ENCODE measurements at regions not wholly inside any gene's neighbourhood (a gene's known extent, or its start where the extent isn't known, plus 50 kb on each side); places are given as distances from the start of the nearest gene placed in this dataset.

- H2AFZ ChIP-seq (ENCODE audit: control insufficient read depth, low read length): no peak overlapping the region
- no peak for TF ChIP-seq CTCF (optimal IDR thresholded peaks at IDR 0.05 in 1 of 3, IDR thresholded peaks at IDR 0.05 in 1 of 3, conservative IDR thresholded peaks at IDR 0.05 in 1 of 3; ENCODE audit: extremely low read depth in 1 of 3, insufficient read depth in 2 of 3, low read length in 3 of 3)
- TF ChIP-seq EZH2 (IDR thresholded peaks at IDR 0.05; ENCODE audit: low read length): no peak
- no peaks in the 10 kb centered on the region for H3K4me1 ChIP-seq (ENCODE audit: control insufficient read depth, extremely low read depth, insufficient read depth, low read length)
- no peaks in the 10 kb centered on the region for H3K79me2 ChIP-seq (ENCODE audit: control insufficient read depth, insufficient read depth, low read length)
- DNase-seq (ENCODE audit: low read depth, low spot score) (no peak), FAIRE-seq (no peak)
- H3K4me2 ChIP-seq (ENCODE audit: control insufficient read depth, extremely low read depth, insufficient read depth, low read depth, low read length): no peak overlapping the region
- no peak overlapping the region for H3K4me3 ChIP-seq (ENCODE audit: control insufficient read depth in 2 of 3, extremely low read depth in 1 of 3, insufficient read depth in 2 of 3, low read depth in 1 of 3, low read length in 3 of 3)
- H3K27ac ChIP-seq (ENCODE audit: control insufficient read depth, insufficient read depth, low read length): no peak overlapping the region
- H3K36me3 ChIP-seq (ENCODE audit: control insufficient read depth in 2 of 2, extremely low read depth in 1 of 2, insufficient read depth in 2 of 2, low read length in 2 of 2): no peaks in the 10 kb centered on the region
- dilution Hi-C loops (cut with MboI; ENCODE audit: extremely low pct_ligation_motif_present, low sequenced_read_pairs): no loop called here
- no peaks in the 10 kb centered on the region for H3K9me3 ChIP-seq (ENCODE audit: control insufficient read depth, low read depth, low read length)
- H3K9ac ChIP-seq (ENCODE audit: control insufficient read depth, extremely low read depth, insufficient read depth, low read length): no peak overlapping the region
- H4K20me1 ChIP-seq (ENCODE audit: control insufficient read depth, extremely low read depth, insufficient read depth, low read length): no peaks in the 10 kb centered on the region
- H3K27me3 ChIP-seq (ENCODE audit: control insufficient read depth, extremely low read depth, insufficient read depth, low read length): no peaks in the 10 kb centered on the region
- no peaks in the 10 kb centered on the region for H3K9me1 ChIP-seq (ENCODE audit: control insufficient read depth, extremely low read depth, insufficient read depth, low read length)
Measured at GRCh38 chrX:25389266-25389665, 373.5 kb upstream of the ARX start.

GRCh38 chrX:25383196-25383595 is 367.4 kb upstream of the ARX start:
- dilution Hi-C loops (cut with MboI; ENCODE audit: extremely low pct_ligation_motif_present, low sequenced_read_pairs): no loop called here
- FAIRE-seq: no peak
- H3K9ac ChIP-seq (ENCODE audit: control insufficient read depth, extremely low read depth, insufficient read depth, low read length): no peak overlapping the region
- no peaks in the 10 kb centered on the region for H3K9me1 ChIP-seq (ENCODE audit: control insufficient read depth, extremely low read depth, insufficient read depth, low read length)
- no peaks in the 10 kb centered on the region for H3K36me3 ChIP-seq (ENCODE audit: control insufficient read depth in 2 of 2, extremely low read depth in 1 of 2, insufficient read depth in 2 of 2, low read length in 2 of 2)
- H2AFZ ChIP-seq (ENCODE audit: control insufficient read depth, low read length): no peak overlapping the region
- H3K4me3 ChIP-seq (ENCODE audit: control insufficient read depth in 2 of 3, extremely low read depth in 1 of 3, insufficient read depth in 2 of 3, low read depth in 1 of 3, low read length in 3 of 3): no peak overlapping the region
- no peaks in the 10 kb centered on the region for H3K79me2 ChIP-seq (ENCODE audit: control insufficient read depth, insufficient read depth, low read length)
- H3K27me3 ChIP-seq (ENCODE audit: control insufficient read depth, extremely low read depth, insufficient read depth, low read length): no peaks in the 10 kb centered on the region
- no peaks in the 10 kb centered on the region for H3K9me3 ChIP-seq (ENCODE audit: control insufficient read depth, low read depth, low read length)
- no peaks in the 10 kb centered on the region for H4K20me1 ChIP-seq (ENCODE audit: control insufficient read depth, extremely low read depth, insufficient read depth, low read length)
- DNase-seq (ENCODE audit: low read depth, low spot score): no peak
- H3K4me2 ChIP-seq (ENCODE audit: control insufficient read depth, extremely low read depth, insufficient read depth, low read depth, low read length): no peak overlapping the region
- TF ChIP-seq CTCF (optimal IDR thresholded peaks at IDR 0.05 in 1 of 3, IDR thresholded peaks at IDR 0.05 in 1 of 3, conservative IDR thresholded peaks at IDR 0.05 in 1 of 3; ENCODE audit: extremely low read depth in 1 of 3, insufficient read depth in 2 of 3, low read length in 3 of 3) (no peak), EZH2 (IDR thresholded peaks at IDR 0.05; ENCODE audit: low read length) (no peak)
- H3K4me1 ChIP-seq (ENCODE audit: control insufficient read depth, extremely low read depth, insufficient read depth, low read length): no peaks in the 10 kb centered on the region
- no peak overlapping the region for H3K27ac ChIP-seq (ENCODE audit: control insufficient read depth, insufficient read depth, low read length)
